OCI-LY7 (cell line): ENCODE measurements at regions not wholly inside any gene's neighbourhood (a gene's known extent, or its start where the extent isn't known, plus 50 kb on each side); places are given as distances from the start of the nearest gene placed in this dataset.

ENCODE experiments used
- BruUV-seq: library from RNA; stranded (reverse); fragments of 400-500 nt; replicated peaks from 2 replicates; lab custom pipeline; 2021; lab: Mats Ljungman, UMichigan
- CTCF ChIA-PET: fragments of 300-600 bp; sonication (Branson Sonifier 250); formaldehyde crosslinking; loops from one replicate; lab custom pipeline; 2022; ENCODE audit warnings: antibody characterized with exemption; ENCODE audit not compliant: unreplicated experiment; lab: Charles Lee
- POLR2A ChIA-PET: fragments of 300-600 bp; sonication (Branson Sonifier 250); formaldehyde crosslinking; loops from one replicate; lab custom pipeline; 2022; ENCODE audit warnings: antibody characterized with exemption; lab: Charles Lee
- DNase-seq: peaks from one replicate; pipeline ENCODE4 v3.0.0-alpha.2; 2015; ENCODE audit warnings: low spot score
- H2AFZ ChIP-seq: fragments of 200-600 bp; sonication (generic), shearing (Covaris generic); 2 replicates; pipeline ENCODE4 v1.6.1; 2014; ENCODE audit warnings: mild to moderate bottlenecking, antibody characterized with exemption, low read length, moderate library complexity
- H3K27ac ChIP-seq: fragments of 200-600 bp; sonication (generic); 2 replicates; pipeline ENCODE4 v1.5.1; 2014; ENCODE audit warnings: mixed run types, low read depth, mild to moderate bottlenecking, moderate library complexity, low read length, inconsistent platforms; ENCODE audit not compliant: poor library complexity, severe bottlenecking
- H3K36me3 ChIP-seq: fragments of 200-600 bp; sonication (generic); 2 replicates; pipeline ENCODE4 v1.6.1; 2014; ENCODE audit warnings: mild to moderate bottlenecking, antibody characterized with exemption, low read length, moderate library complexity, mixed read lengths; ENCODE audit not compliant: insufficient read depth
- H3K4me1 ChIP-seq: fragments of 200-600 bp; sonication (generic); 2 replicates; pipeline ENCODE4 v1.5.1; 2014; ENCODE audit warnings: mild to moderate bottlenecking, low read length; ENCODE audit not compliant: insufficient read depth, poor library complexity, severe bottlenecking
- H3K4me2 ChIP-seq: fragments of 200-600 bp; sonication (generic); 2 replicates; pipeline ENCODE4 v1.6.1; 2014; ENCODE audit warnings: mild to moderate bottlenecking, low read length
- H3K4me3 ChIP-seq: fragments of 200-600 bp; sonication (generic); 2 replicates; pipeline ENCODE4 v1.5.1; 2014; ENCODE audit warnings: mild to moderate bottlenecking, low read depth, low read length; ENCODE audit not compliant: poor library complexity, severe bottlenecking
- H3K79me2 ChIP-seq: fragments of 200-600 bp; sonication (generic); 2 replicates; pipeline ENCODE4 v1.6.1; 2016; ENCODE audit warnings: low read depth, mild to moderate bottlenecking, low read length, moderate library complexity, mixed read lengths; ENCODE audit not compliant: insufficient read depth
- H3K9me2 ChIP-seq: fragments of 200-600 bp; sonication (generic); 2 replicates; pipeline ENCODE4 v1.6.1; 2016; ENCODE audit warnings: mild to moderate bottlenecking, low read length, mixed read lengths; ENCODE audit not compliant: insufficient read depth
- H3K9me3 ChIP-seq: fragments of 200-600 bp; sonication (generic); 2 replicates; pipeline ENCODE4 v1.6.1; 2014; ENCODE audit warnings: mild to moderate bottlenecking, mixed run types, low read length, mixed read lengths
- H4K20me1 ChIP-seq: fragments of 200-600 bp; sonication (generic); 2 replicates; pipeline ENCODE4 v1.6.1; 2014; ENCODE audit warnings: mild to moderate bottlenecking, antibody characterized with exemption, low read length, moderate library complexity, mixed read lengths; ENCODE audit not compliant: insufficient read depth
- EZH2phosphoT487 ChIP-seq: fragments of 200-600 bp; sonication (generic); IDR thresholded peaks from 2 replicates; pipeline ENCODE4 v1.6.1; 2018; ENCODE audit warnings: low read depth, borderline replicate concordance, mild to moderate bottlenecking, mixed run types, antibody characterized with exemption, low read length, moderate library complexity, mixed read lengths
- intact Hi-C: fragments of 100-400 bp; cut with micrococcal nuclease; formaldehyde crosslinking; loops from one replicate; pipeline ENCODE4 v1.10.0; 2022; ENCODE audit not compliant: unreplicated experiment
- TF ChIP-seq, protein P1 (sequence below): fragments of 200-600 bp; sonication (generic); conservative IDR thresholded peaks from 2 replicates; pipeline ENCODE4 v1.5.1; 2014; ENCODE audit warnings: mild to moderate bottlenecking, antibody characterized with exemption, low read length, moderate library complexity, mixed read lengths

DNA sequence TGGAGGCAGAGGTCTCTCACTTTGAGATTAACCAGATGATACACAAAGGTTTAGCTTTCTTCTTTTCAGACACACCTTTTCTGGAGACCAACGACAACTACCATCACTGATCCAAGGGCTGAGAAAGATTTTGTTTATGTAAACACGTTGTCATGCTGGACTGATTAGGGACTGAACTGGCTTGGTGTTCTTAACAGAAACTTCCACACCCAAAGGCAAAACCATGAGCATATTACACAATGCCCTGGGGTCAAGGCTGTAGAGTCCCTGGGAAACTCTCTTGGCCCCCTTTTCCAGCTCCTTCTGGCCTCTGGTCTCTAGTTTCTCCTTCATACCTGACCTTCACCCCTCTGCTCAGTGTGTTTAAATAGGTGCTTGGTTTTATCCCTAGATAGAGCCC lies 447.0 kb upstream of the TCF4 start:
- H3K36me3 ChIP-seq = no peaks in the 10 kb centered on the region
- DNase-seq = no peak
- ChIA-PET CTCF (no interaction called here), POLR2A (interaction anchor here (0.5 kb wide), 1 partner anchor 532 kb away, joined by 3 read pairs; no protein-coding TSS in a partner anchor)
- no peaks in the 10 kb centered on the region for H3K9me3 ChIP-seq
- no peak overlapping the region for H2AFZ ChIP-seq
- no peaks in the 10 kb centered on the region for H4K20me1 ChIP-seq
- H3K4me2 ChIP-seq = no peak overlapping the region
- no peak for TF ChIP-seq EZH2phosphoT487
- TF ChIP-seq, protein P1, sequence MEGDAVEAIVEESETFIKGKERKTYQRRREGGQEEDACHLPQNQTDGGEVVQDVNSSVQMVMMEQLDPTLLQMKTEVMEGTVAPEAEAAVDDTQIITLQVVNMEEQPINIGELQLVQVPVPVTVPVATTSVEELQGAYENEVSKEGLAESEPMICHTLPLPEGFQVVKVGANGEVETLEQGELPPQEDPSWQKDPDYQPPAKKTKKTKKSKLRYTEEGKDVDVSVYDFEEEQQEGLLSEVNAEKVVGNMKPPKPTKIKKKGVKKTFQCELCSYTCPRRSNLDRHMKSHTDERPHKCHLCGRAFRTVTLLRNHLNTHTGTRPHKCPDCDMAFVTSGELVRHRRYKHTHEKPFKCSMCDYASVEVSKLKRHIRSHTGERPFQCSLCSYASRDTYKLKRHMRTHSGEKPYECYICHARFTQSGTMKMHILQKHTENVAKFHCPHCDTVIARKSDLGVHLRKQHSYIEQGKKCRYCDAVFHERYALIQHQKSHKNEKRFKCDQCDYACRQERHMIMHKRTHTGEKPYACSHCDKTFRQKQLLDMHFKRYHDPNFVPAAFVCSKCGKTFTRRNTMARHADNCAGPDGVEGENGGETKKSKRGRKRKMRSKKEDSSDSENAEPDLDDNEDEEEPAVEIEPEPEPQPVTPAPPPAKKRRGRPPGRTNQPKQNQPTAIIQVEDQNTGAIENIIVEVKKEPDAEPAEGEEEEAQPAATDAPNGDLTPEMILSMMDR = no peak
- no peaks in the 10 kb centered on the region for H3K79me2 ChIP-seq
- intact Hi-C loops = no loop called here
- no peaks in the 10 kb centered on the region for H3K9me2 ChIP-seq
- no peak overlapping the region for H3K4me3 ChIP-seq
- BruUV-seq = no TSS peak
- H3K4me1 ChIP-seq = peaks cover 7% of the 10 kb centered on the region
- no peak overlapping the region for H3K27ac ChIP-seq

DNA sequence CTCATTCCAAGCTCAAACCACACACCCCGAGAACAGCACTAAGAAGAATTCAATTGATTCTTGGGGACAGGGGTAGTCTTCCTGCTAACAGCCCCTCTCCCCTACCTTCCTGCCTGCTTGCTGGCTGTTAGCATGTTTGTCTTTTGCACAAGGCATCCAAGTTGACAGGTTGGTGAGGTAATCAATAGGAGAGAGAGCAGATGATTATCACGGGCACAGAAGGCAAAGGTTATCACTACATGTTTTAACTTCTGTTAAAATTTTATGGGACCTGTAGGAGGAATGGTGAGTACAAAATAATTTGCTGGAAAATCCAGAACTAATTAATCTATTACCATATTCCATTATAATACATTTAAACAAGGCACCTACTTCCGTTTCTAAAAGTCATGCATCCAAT lies 442.1 kb upstream of the TCF4 start:
- ChIA-PET CTCF (no interaction called here), POLR2A (no interaction called here)
- Histone ChIP-seq H3K79me2 (no peaks in the 10 kb centered on the region), H3K4me3 (no peak overlapping the region), H2AFZ (no peak overlapping the region), H3K4me2 (no peak overlapping the region), H3K4me1 (no peaks in the 10 kb centered on the region), H3K9me2 (no peaks in the 10 kb centered on the region), H3K9me3 (no peaks in the 10 kb centered on the region), H4K20me1 (no peaks in the 10 kb centered on the region), H3K27ac (no peak overlapping the region), H3K36me3 (no peaks in the 10 kb centered on the region)
- no TSS peak for BruUV-seq
- DNase-seq = no peak
- intact Hi-C loops = no loop called here
- TF ChIP-seq, protein P1 = no peak
- no peak for TF ChIP-seq EZH2phosphoT487

DNA sequence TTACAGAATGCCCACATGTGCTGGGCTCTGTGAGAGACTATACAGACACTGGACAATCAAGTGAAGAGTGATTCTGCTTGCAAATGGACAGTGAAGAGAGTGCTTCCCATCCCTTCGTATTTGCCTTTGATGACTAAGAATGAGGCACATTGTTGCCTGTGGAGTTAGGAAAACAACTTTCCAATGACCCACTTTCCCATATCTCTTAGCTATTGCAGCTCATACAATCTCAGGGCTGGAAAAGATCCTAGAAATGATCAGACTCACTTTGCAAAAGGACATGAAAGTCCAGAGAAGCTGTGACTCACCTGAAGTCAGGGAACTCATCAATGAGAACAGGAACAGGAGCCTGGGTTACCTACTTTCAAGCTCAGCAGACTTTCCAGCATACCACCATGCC lies 440.5 kb upstream of the TCF4 start:
- Histone ChIP-seq H3K4me3 (no peak overlapping the region), H4K20me1 (no peaks in the 10 kb centered on the region), H3K27ac (no peak overlapping the region), H3K9me2 (no peaks in the 10 kb centered on the region), H3K4me2 (no peak overlapping the region), H3K36me3 (no peaks in the 10 kb centered on the region), H3K79me2 (no peaks in the 10 kb centered on the region), H3K9me3 (no peaks in the 10 kb centered on the region), H3K4me1 (no peaks in the 10 kb centered on the region), H2AFZ (no peak overlapping the region)
- BruUV-seq = no TSS peak
- intact Hi-C loops = no loop called here
- CTCF ChIA-PET = no interaction called here
- POLR2A ChIA-PET = no interaction called here
- DNase-seq = no peak
- TF ChIP-seq, protein P1 = no peak
- no peak for TF ChIP-seq EZH2phosphoT487
